Muscle of leg (tissue), 3 donors: ENCODE measurements at regions not wholly inside any gene's neighbourhood (a gene's known extent, or its start where the extent isn't known, plus 50 kb on each side); places are given as distances from the start of the nearest gene placed in this dataset.

Experiments
- DNase-seq: peaks from one replicate; pipeline ENCODE4 v3.0.0; 2013
- H3K27ac ChIP-seq: one replicate; pipeline ENCODE4 v1.5.1; 2013; ENCODE audit warnings: mild to moderate bottlenecking, low read length, control low read depth
- H3K27me3 ChIP-seq: one replicate; pipeline ENCODE4 v1.6.1; 2013; ENCODE audit warnings: low read length; ENCODE audit not compliant: control insufficient read depth, insufficient read depth
- H3K36me3 ChIP-seq: one replicate; pipeline ENCODE4 v1.6.1; 2013; ENCODE audit warnings: low read length; ENCODE audit not compliant: control insufficient read depth, insufficient read depth
- H3K4me1 ChIP-seq: one replicate; pipeline ENCODE4 v1.6.1; 2013; ENCODE audit warnings: low read length; ENCODE audit not compliant: control insufficient read depth, insufficient read depth
- H3K4me3 ChIP-seq: one replicate; pipeline ENCODE4 v1.5.1; 2013; ENCODE audit warnings: low read length, control low read depth
- H3K9me3 ChIP-seq: replicated peaks from 2 replicates; pipeline ENCODE4 v1.6.1; 2013; ENCODE audit warnings: low read depth, low read length; ENCODE audit not compliant: control insufficient read depth
- WGBS: methylation state at CpG from one replicate; pipeline ENCODE4 v1.1.5; 2013; ENCODE audit warnings: missing lambda C conversion rate; ENCODE audit not compliant: insufficient coverage; 5-methylcytosine and 5-hydroxymethylcytosine counted together

DNA sequence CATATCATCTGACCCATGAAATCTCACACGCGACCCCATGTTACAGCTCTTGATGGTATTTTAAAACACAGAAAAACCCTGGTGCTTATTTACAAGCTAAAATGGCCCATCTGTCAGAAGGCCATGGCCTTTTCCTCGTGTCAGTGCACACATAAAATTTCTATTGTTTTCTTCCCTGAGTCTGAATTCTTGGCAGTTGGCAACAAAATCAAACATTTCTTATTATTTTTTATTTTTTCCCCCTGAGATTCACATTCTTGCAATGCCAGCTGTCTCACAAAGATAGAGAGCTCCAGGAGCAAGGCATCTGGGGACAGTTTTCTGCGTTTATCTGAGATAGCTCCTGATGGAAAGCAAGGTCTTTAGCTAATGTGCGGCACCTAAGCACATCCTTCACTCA is 818.1 kb upstream of the TMEM132C start:
- H3K4me1 ChIP-seq: no peaks in the 10 kb centered on the region
- H3K27me3 ChIP-seq: peaks cover 3% of the 10 kb centered on the region
- H3K36me3 ChIP-seq: no peaks in the 10 kb centered on the region
- H3K27ac ChIP-seq: no peak overlapping the region
- 54% methylated on average over 4 of the region's 5 CpGs for WGBS
- no peak overlapping the region for H3K4me3 ChIP-seq
- no peaks in the 10 kb centered on the region for H3K9me3 ChIP-seq
- no peak for DNase-seq

DNA sequence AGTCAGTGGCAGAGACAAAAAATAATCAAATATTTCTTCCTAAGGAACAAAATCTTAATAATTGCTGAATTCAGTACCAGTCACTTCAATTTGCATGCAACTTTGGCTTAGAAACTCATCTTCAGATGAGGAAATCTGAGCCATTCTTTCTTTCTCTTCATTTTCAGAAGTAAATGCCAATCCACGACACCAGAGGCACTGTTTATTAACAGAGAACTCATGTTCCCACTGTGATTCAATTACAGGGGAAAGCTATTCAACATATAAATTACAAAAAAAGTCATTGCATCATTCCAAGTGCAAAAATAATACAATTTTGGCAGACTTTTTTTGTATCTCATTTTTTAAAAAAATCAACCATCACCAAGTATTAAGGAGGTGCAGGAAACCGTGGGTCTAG is 816.1 kb upstream of the TMEM132C start:
- WGBS: 58% methylated on average over 2 of the region's 2 CpGs
- Histone ChIP-seq H3K9me3 (no peaks in the 10 kb centered on the region), H3K4me3 (no peak overlapping the region), H3K27ac (no peak overlapping the region), H3K4me1 (no peaks in the 10 kb centered on the region), H3K27me3 (peaks cover 21% of the 10 kb centered on the region), H3K36me3 (no peaks in the 10 kb centered on the region)
- no peak for DNase-seq

- H3K9me3 ChIP-seq: no peaks in the 10 kb centered on the region
- no peak overlapping the region for H3K4me3 ChIP-seq
- H3K27me3 ChIP-seq: peaks cover 35% of the 10 kb centered on the region
- H3K36me3 ChIP-seq: no peaks in the 10 kb centered on the region
- DNase-seq: no peak
- H3K27ac ChIP-seq: no peak overlapping the region
- WGBS: 1% methylated on average over 79 of the region's 85 CpGs
- no peaks in the 10 kb centered on the region for H3K4me1 ChIP-seq
These were observed 811.4 kb upstream of the TMEM132C start for GRCh38 chr12:127455347-127456265.

- no peak overlapping the region for H3K4me3 ChIP-seq
- H3K27ac ChIP-seq: no peak overlapping the region
- no peak for DNase-seq
- H3K27me3 ChIP-seq: peaks cover 35% of the 10 kb centered on the region
- no peaks in the 10 kb centered on the region for H3K36me3 ChIP-seq
- H3K4me1 ChIP-seq: no peaks in the 10 kb centered on the region
- 20% methylated on average over 1 of the region's 5 CpGs for WGBS
- H3K9me3 ChIP-seq: no peaks in the 10 kb centered on the region
These were observed 809.2 kb upstream of the TMEM132C start for GRCh38 chr12:127457726-127458125.

DNA sequence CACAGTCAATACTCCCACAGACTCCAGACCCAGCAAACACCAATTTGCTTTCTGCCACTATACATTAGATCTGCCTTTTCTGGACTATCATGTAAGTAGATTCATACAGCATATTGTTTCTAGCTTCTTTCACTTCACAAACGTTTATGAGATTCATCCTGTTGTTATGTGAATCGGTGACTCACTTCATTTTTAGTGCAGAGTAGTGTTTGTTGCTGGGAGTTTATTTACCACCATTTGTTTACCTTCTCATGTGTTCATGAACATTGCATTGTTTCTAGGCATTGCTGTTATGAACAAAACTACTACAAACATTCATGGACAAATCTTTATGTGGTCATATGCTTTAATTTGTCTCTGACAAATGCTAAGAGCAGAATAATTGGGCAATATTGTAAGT is 807.8 kb upstream of the TMEM132C start:
- H3K4me1 ChIP-seq: no peaks in the 10 kb centered on the region

GRCh38 chr12:127459687-127460086 is 807.3 kb upstream of the TMEM132C start:
- Histone ChIP-seq H3K27ac (no peak overlapping the region), H3K36me3 (no peaks in the 10 kb centered on the region), H3K4me1 (no peaks in the 10 kb centered on the region), H3K9me3 (no peaks in the 10 kb centered on the region), H3K4me3 (no peak overlapping the region), H3K27me3 (peaks cover 24% of the 10 kb centered on the region)
- DNase-seq: no peak
- 97% methylated on average over 5 of the region's 6 CpGs for WGBS

More for the DNA sequence above, 807.8 kb upstream of the TMEM132C start:
- Histone ChIP-seq H3K27ac (no peak overlapping the region), H3K36me3 (no peaks in the 10 kb centered on the region), H3K9me3 (no peaks in the 10 kb centered on the region), H3K4me3 (no peak overlapping the region), H3K27me3 (peaks cover 29% of the 10 kb centered on the region)
- no CpG with 5 or more reads among the region's 2 CpGs for WGBS
- DNase-seq: no peak

DNA sequence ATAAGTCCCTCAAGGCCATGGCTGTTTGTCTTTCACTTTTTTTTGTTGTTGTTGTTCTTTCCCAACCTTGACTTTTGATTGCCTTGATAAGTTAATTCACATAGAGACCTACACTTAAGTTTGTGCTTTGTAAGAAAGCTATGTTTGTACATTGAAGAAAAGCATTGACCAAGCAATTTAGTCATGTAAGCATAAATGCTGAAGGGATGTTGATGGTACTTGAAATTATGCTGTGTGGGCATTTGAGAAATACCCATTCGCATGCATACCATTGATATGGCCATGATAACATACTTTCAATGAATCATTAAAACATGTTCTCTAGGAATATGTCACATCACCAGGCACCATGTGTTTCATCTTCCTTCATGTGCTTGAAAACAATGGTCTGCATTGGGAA is 803.7 kb upstream of the TMEM132C start:
- Histone ChIP-seq H3K4me1 (no peaks in the 10 kb centered on the region), H3K4me3 (no peak overlapping the region), H3K36me3 (no peaks in the 10 kb centered on the region), H3K27me3 (no peaks in the 10 kb centered on the region), H3K27ac (no peak overlapping the region), H3K9me3 (no peaks in the 10 kb centered on the region)
- DNase-seq: no peak
- no CpG with 5 or more reads among the region's 1 CpG for WGBS

DNA sequence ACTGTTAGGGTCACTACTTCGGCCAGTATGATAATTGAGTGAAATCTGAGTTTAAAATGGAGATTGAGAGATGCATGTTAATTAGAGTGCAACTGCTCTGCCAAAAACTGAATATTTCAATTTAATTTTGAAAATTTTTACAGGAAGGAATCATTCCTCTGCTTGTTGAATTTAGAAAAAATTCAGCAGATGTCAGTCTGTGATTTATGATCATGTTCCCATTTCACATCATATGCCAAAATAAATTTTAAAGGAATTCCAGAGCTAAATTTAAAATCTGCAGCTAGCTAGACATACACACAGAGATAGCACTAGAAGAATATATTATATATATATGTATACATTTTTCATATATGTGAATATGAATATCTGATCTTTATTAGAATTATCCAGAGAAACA is 797.6 kb upstream of the TMEM132C start:
- Histone ChIP-seq H3K4me3 (no peak overlapping the region), H3K27me3 (no peaks in the 10 kb centered on the region), H3K36me3 (no peaks in the 10 kb centered on the region), H3K27ac (no peak overlapping the region), H3K4me1 (no peaks in the 10 kb centered on the region), H3K9me3 (no peaks in the 10 kb centered on the region)
- 80% methylated on average over 1 of the region's 1 CpG for WGBS
- DNase-seq: no peak

DNA sequence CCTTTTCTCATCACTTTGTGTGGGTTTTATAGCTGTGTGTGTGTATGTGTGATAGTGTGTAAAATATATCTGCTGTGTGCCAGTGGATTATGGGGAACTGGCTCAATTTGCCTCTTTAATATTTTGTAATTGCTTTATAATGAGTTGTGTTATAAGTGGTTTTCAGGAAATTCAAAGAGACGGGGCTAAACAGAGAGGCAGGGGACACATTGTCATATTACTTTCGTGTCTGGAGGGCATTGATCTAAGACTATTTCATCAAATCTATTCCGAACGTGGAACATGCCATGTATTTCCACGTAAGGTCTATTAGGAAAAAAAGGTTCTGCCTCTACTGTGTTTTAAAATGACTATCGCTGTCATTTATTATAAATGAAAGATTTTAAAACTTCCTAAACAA is 793.2 kb upstream of the TMEM132C start:
- DNase-seq: no peak
- H3K9me3 ChIP-seq: no peaks in the 10 kb centered on the region
- H3K36me3 ChIP-seq: no peaks in the 10 kb centered on the region
- no peak overlapping the region for H3K4me3 ChIP-seq
- H3K27me3 ChIP-seq: no peaks in the 10 kb centered on the region
- H3K4me1 ChIP-seq: no peaks in the 10 kb centered on the region
- no peak overlapping the region for H3K27ac ChIP-seq
- no CpG with 5 or more reads among the region's 6 CpGs for WGBS

DNA sequence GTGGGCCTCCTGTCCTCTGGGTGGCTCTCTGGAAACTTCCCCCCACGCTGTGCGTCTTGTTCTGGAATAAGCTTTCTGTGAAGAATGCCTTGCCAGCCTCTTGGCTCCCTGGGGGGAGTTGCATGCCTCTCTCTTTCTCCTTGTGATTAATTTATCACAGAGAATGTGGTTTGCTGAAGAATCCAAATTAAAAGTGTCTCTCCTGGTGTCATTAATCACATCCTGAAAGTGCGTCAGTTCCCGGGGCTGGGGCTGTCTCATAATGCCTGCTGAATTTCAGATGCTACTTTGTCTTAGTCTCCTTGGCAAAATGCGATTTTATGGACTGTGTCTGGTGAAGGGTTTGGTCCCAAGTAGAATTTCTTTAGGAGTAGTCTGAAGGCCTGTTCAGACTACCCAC is 787.7 kb upstream of the TMEM132C start:
- no peak overlapping the region for H3K27ac ChIP-seq
- no peaks in the 10 kb centered on the region for H3K4me1 ChIP-seq
- H3K27me3 ChIP-seq: no peaks in the 10 kb centered on the region
- 35% methylated on average over 2 of the region's 5 CpGs for WGBS
- H3K9me3 ChIP-seq: peaks cover 2% of the 10 kb centered on the region
- no peak overlapping the region for H3K4me3 ChIP-seq
- DNase-seq: no peak
- H3K36me3 ChIP-seq: no peaks in the 10 kb centered on the region
